ENCODE measurements at regions not wholly inside any gene's neighbourhood (a gene's known extent, or its start where the extent isn't known, plus 50 kb on each side); places are given as distances from the start of the nearest gene placed in this dataset.

DNA sequence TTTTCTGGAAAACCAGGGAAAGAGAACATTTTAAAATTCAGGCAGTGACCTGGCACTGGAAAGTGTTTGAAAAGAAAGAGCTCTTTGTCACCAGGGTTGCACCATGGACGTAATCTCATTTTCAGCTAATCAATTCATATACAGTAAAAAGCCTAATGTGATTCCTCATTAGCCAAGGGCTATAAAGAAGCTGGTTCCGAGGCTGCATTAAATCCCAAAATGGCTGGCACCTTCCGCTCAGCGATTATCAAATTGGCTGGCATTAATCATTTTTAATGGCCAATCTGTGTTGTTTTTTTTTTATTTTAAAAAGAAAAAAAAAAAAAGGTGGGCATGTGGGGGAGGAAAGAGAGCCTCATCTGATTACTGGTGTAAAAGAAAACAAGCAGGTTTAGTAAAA, 341.4 kb downstream of the RAB28 start:
- WGBS (ENCODE audit: low lambda C conversion rate), result 86% methylated on average over 4 of the region's 4 CpGs
- BruUV-seq (replicated peaks), result no TSS peak
- Histone ChIP-seq H4K20me1 (ENCODE audit: insufficient read depth, low read length) (no peaks in the 10 kb centered on the region), H3K27me3 (ENCODE audit: control insufficient read depth in 1 of 2, insufficient read depth in 2 of 2, low read length in 2 of 2) (no peaks in the 10 kb centered on the region), H3K36me3 (replicated peaks in 1 of 2; ENCODE audit: control insufficient read depth in 1 of 2, insufficient read depth in 2 of 2, low read length in 2 of 2) (no peaks in the 10 kb centered on the region), H3K79me2 (ENCODE audit: insufficient read depth, low read length) (no peaks in the 10 kb centered on the region), H2AFZ (ENCODE audit: low read length) (no peak overlapping the region), H3K9ac (ENCODE audit: insufficient read depth, low read depth, low read length) (no peak overlapping the region), H3K4me3 (replicated peaks in 1 of 3; ENCODE audit: insufficient read depth in 1 of 3, low read depth in 2 of 3, low read length in 3 of 3) (no peak overlapping the region), H3K27ac (ENCODE audit: extremely low read length, insufficient read depth, low read length) (no peak overlapping the region), H3K9me3 (ENCODE audit: low read length) (no peaks in the 10 kb centered on the region), H3K4me2 (ENCODE audit: low read depth, low read length) (no peak overlapping the region), H3K4me1 (ENCODE audit: insufficient read depth, low read length) (no peaks in the 10 kb centered on the region)
- no peak for ATAC-seq
- in situ Hi-C loops (cut with HindIII; ENCODE audit: extremely low pct_ligation_motif_present, low pct_unique_long_range_greater_than_20kb) (no loop called here), intact Hi-C loops (cut with micrococcal nuclease; ENCODE audit: unreplicated experiment) (no loop called here)
- ChIA-PET POLR2A (no interaction called here), CTCF (ENCODE audit: low intra/inter-chr PET ratio, low total read pairs) (no interaction called here)
- TF ChIP-seq ZNF234 (CRISPR knock-in tag; conservative IDR thresholded peaks at IDR 0.05) (no peak), DNMT1 (CRISPR knock-in tag; IDR thresholded peaks at IDR 0.05) (no peak), KDM6A (CRISPR knock-in tag; IDR thresholded peaks at IDR 0.05; ENCODE audit: low read depth) (no peak), E2F2 (CRISPR knock-in tag; IDR thresholded peaks at IDR 0.05; ENCODE audit: borderline replicate concordance) (no peak), SMAD3 (CRISPR knock-in tag; IDR thresholded peaks at IDR 0.05) (no peak), ZNF781 (CRISPR knock-in tag; IDR thresholded peaks at IDR 0.05; ENCODE audit: borderline replicate concordance, not compliant biosample characterization) (no peak)
- TF ChIP-seq, protein P1, sequence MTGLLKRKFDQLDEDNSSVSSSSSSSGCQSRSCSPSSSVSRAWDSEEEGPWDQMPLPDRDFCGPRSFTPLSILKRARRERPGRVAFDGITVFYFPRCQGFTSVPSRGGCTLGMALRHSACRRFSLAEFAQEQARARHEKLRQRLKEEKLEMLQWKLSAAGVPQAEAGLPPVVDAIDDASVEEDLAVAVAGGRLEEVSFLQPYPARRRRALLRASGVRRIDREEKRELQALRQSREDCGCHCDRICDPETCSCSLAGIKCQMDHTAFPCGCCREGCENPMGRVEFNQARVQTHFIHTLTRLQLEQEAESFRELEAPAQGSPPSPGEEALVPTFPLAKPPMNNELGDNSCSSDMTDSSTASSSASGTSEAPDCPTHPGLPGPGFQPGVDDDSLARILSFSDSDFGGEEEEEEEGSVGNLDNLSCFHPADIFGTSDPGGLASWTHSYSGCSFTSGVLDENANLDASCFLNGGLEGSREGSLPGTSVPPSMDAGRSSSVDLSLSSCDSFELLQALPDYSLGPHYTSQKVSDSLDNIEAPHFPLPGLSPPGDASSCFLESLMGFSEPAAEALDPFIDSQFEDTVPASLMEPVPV (CRISPR knock-in tag; IDR thresholded peaks at IDR 0.05), result no peak
- no peak for DNase-seq (ENCODE audit: low spot score)
- no peak for FAIRE-seq

Data from HepG2 (cell line).